Prostate gland (tissue), 2 donors: ENCODE measurements at regions not wholly inside any gene's neighbourhood (a gene's known extent, or its start where the extent isn't known, plus 50 kb on each side); places are given as distances from the start of the nearest gene placed in this dataset.
"Not testable (repeated sequence)": the region's sequence is repeated elsewhere in the genome, so short reads cannot be mapped to it uniquely, and the experiment has no call there.

ENCODE experiments used
- CTCF ChIP-seq, 4 experiments: fragments of 200-600 bp in 2 of 4; fragments of 450-650 bp in 2 of 4; sonication (generic) in 2 of 4; IDR thresholded peaks; 1 replicate in 3 of 4; 2 replicates in 1 of 4; pipeline ENCODE4 v1.5.1; 2016 to 2019; ENCODE audit warnings: antibody characterized with exemption in 4 of 4, mild to moderate bottlenecking in 2 of 4, moderate library complexity in 2 of 4
- POLR2A ChIP-seq: fragments of 450-650 bp; IDR thresholded peaks from one replicate; pipeline ENCODE4 v1.6.1; 2016; ENCODE audit warnings: antibody characterized with exemption, mild to moderate bottlenecking
- POLR2AphosphoS5 ChIP-seq: sonication (generic); formaldehyde crosslinking; IDR thresholded peaks from one replicate; pipeline ENCODE4 v1.6.1; 2017; ENCODE audit warnings: antibody characterized with exemption

DNA sequence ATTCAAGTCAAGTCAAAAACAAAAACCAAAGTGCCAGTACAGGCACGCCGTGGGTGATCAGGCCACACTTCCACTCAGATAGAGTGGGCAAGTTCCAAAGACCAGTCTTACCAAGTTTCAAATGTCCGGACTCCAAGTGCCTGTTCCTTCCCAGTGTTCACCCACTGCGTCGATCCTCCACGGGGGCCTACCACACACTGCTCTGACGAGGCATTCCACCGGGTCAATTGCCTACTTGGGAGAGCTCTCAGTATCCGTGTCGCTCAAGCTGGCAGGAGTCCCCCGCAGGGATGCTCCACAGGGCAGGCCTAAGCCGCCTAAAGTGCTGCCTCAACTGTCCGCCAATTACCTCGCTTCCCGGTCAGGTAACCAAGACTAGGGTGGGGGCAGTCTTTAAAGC, 132.3 kb upstream of the CCZ1B start:
- not testable (repeated sequence) for TF ChIP-seq CTCF (IDR thresholded peaks at IDR 0.05); POLR2A; POLR2AphosphoS5
